Kidney (tissue), 13 donors: ENCODE measurements at regions not wholly inside any gene's neighbourhood (a gene's known extent, or its start where the extent isn't known, plus 50 kb on each side); places are given as distances from the start of the nearest gene placed in this dataset.

Source experiments
- DNase-seq, 5 donors: peaks; one replicate each; pipeline ENCODE4 v3.0.0-alpha.2; 2013 to 2020
- FAIRE-seq: peaks from 2 replicates; lab custom pipeline; 2012; peaks lifted over from hg19 to GRCh38; lab: Jason Lieb, UNC
- H3K27ac ChIP-seq, 2 donors: one replicate each; pipeline ENCODE4 v1.7.0; 2013; ENCODE audit warnings: low read depth in 2 of 2, low read length in 2 of 2, inconsistent platforms in 1 of 2
- H3K27me3 ChIP-seq: one replicate; pipeline ENCODE4 v1.7.1; 2013; ENCODE audit warnings: low read length, inconsistent platforms; ENCODE audit not compliant: control insufficient read depth, insufficient read depth
- H3K36me3 ChIP-seq, 3 donors: one replicate each; pipeline versions ENCODE4 v1.7.0 to v1.7.1; 2013; ENCODE audit warnings: low read length in 3 of 3, control low read depth in 1 of 3, inconsistent platforms in 1 of 3; ENCODE audit not compliant: insufficient read depth in 3 of 3, control insufficient read depth in 2 of 3
- H3K4me1 ChIP-seq, 3 donors: one replicate each; pipeline versions ENCODE4 v1.7.0 to v1.7.1; 2013; ENCODE audit warnings: low read length in 3 of 3, inconsistent platforms in 1 of 3, low read depth in 1 of 3; ENCODE audit not compliant: control insufficient read depth in 2 of 3, insufficient read depth in 2 of 3
- H3K4me3 ChIP-seq, 3 donors: one replicate each; pipeline versions ENCODE4 v1.7.0 to v1.8.1; 2013; ENCODE audit warnings: low read length in 3 of 3, control low read depth in 1 of 3, inconsistent platforms in 1 of 3
- H3K9ac ChIP-seq, 3 donors: one replicate each; pipeline versions ENCODE4 v1.7.0 to v1.7.1; 2013; ENCODE audit warnings: low read length in 3 of 3, control low read depth in 1 of 3, inconsistent platforms in 1 of 3
- H3K9me3 ChIP-seq, 3 donors: one replicate each; pipeline versions ENCODE4 v1.7.0 to v1.7.1; 2013; ENCODE audit warnings: low read length in 3 of 3, control low read depth in 1 of 3, inconsistent platforms in 1 of 3; ENCODE audit not compliant: control insufficient read depth in 2 of 3, insufficient read depth in 1 of 3
- CTCF ChIP-seq: IDR thresholded peaks from 3 replicates; pipeline ENCODE4 v1.5.1; 2012; ENCODE audit warnings: mild to moderate bottlenecking, moderate library complexity, borderline replicate concordance; ENCODE audit not compliant: insufficient read depth; ENCODE audit errors: extremely low read depth
- intact Hi-C: fragments of 100-400 bp; cut with DNase I; formaldehyde crosslinking; loops from one replicate; pipeline ENCODE4 v1.11.1; 2022
- donor health status: control.
- donor health status: control.
- donor health status: control.
- donor health status: control.
- donor health status: control.
- donor health status: DM: yes; HTN: yes; CAD: no.
- donor health status: Normal renal cell carcinoma (clear cell type).

GRCh38 chr1:116257341-116257767 is 115.7 kb upstream of the ATP1A1 start:
- H3K9me3 ChIP-seq = no peaks in the 10 kb centered on the region
- no peak overlapping the region for H3K27ac ChIP-seq
- no peak for TF ChIP-seq CTCF
- H3K9ac ChIP-seq = no peak overlapping the region
- no peaks in the 10 kb centered on the region for H3K36me3 ChIP-seq
- no peak overlapping the region for H3K4me3 ChIP-seq
- H3K4me1 ChIP-seq = peaks cover 0 to 11% (median 0%) of the 10 kb centered on the region in 3 donors
- DNase-seq (no peak), FAIRE-seq (no peak)
- intact Hi-C loops = no loop called here
- no peaks in the 10 kb centered on the region for H3K27me3 ChIP-seq

- FAIRE-seq = no peak
- Histone ChIP-seq H3K27me3 (no peaks in the 10 kb centered on the region), H3K9me3 (no peaks in the 10 kb centered on the region), H3K4me3 (no peak overlapping the region), H3K27ac (no peak overlapping the region), H3K36me3 (no peaks in the 10 kb centered on the region), H3K4me1 (peaks cover 0 to 11% (median 0%) of the 10 kb centered on the region in 3 donors), H3K9ac (no peak overlapping the region)
- intact Hi-C loops = no loop called here
- no peak for TF ChIP-seq CTCF
- DNase-seq = no peak
Observed at GRCh38 chr1:116257836-116258235, 115.2 kb upstream of the ATP1A1 start.

- H3K9ac ChIP-seq = no peak overlapping the region
- intact Hi-C loops = no loop called here
- no peak for DNase-seq
- H3K27me3 ChIP-seq = no peaks in the 10 kb centered on the region
- no peak for TF ChIP-seq CTCF
- peaks cover 0 to 11% (median 0%) of the 10 kb centered on the region in 3 donors for H3K4me1 ChIP-seq
- H3K4me3 ChIP-seq = no peak overlapping the region
- H3K9me3 ChIP-seq = no peaks in the 10 kb centered on the region
- no peak overlapping the region for H3K27ac ChIP-seq
- H3K36me3 ChIP-seq = no peaks in the 10 kb centered on the region
- FAIRE-seq = no peak
Observed at GRCh38 chr1:116258668-116259419, 114.2 kb upstream of the ATP1A1 start.
